Loucy (cell line): ENCODE measurements at regions not wholly inside any gene's neighbourhood (a gene's known extent, or its start where the extent isn't known, plus 50 kb on each side); places are given as distances from the start of the nearest gene placed in this dataset.

Experiments used
- H2AFZ ChIP-seq: fragments of 200-600 bp; sonication (generic); 2 replicates; pipeline ENCODE4 v1.6.0; 2016; ENCODE audit warnings: antibody characterized with exemption, mild to moderate bottlenecking, low read length, moderate library complexity
- H3F3A ChIP-seq: fragments of 200-600 bp; 2 replicates; pipeline ENCODE4 v1.6.0; 2016; ENCODE audit warnings: antibody characterized with exemption, low read depth, mild to moderate bottlenecking
- H3K27me3 ChIP-seq: fragments of 200-600 bp; sonication (generic); 2 replicates; pipeline ENCODE4 v1.6.1; 2014; ENCODE audit warnings: low read length, mild to moderate bottlenecking; ENCODE audit not compliant: insufficient read depth, poor library complexity, severe bottlenecking
- H3K36me3 ChIP-seq: fragments of 200-600 bp; sonication (generic); 2 replicates; pipeline ENCODE4 v1.6.1; 2016; ENCODE audit warnings: low read length; ENCODE audit not compliant: insufficient read depth
- H3K4me1 ChIP-seq: fragments of 200-600 bp; sonication (generic); 2 replicates; pipeline ENCODE4 v1.5.1; 2014; ENCODE audit warnings: low read length, mild to moderate bottlenecking; ENCODE audit not compliant: insufficient read depth, poor library complexity, severe bottlenecking
- H3K4me2 ChIP-seq: fragments of 200-600 bp; sonication (generic); 2 replicates; pipeline ENCODE4 v1.6.0; 2014; ENCODE audit warnings: antibody characterized with exemption, low read length, low read depth, mild to moderate bottlenecking; ENCODE audit not compliant: poor library complexity, severe bottlenecking
- H3K4me3 ChIP-seq: fragments of 200-600 bp; sonication (generic); 2 replicates; pipeline ENCODE4 v1.5.1; 2014; ENCODE audit warnings: low read length, mild to moderate bottlenecking, mixed read lengths; ENCODE audit not compliant: poor library complexity, severe bottlenecking
- H3K79me2 ChIP-seq: fragments of 200-600 bp; sonication (generic); 2 replicates; pipeline ENCODE4 v1.6.1; 2014; ENCODE audit warnings: low read length; ENCODE audit not compliant: insufficient read depth
- H3K9ac ChIP-seq: fragments of 200-600 bp; sonication (generic); 2 replicates; pipeline ENCODE4 v1.6.0; 2014; ENCODE audit warnings: mild to moderate bottlenecking, low read depth, low read length, moderate library complexity; ENCODE audit not compliant: poor library complexity, severe bottlenecking
- H3K9me2 ChIP-seq: fragments of 200-600 bp; sonication (generic); replicated peaks from 2 replicates; pipeline ENCODE4 v1.6.1; 2016; ENCODE audit warnings: low read depth, low read length, mixed read lengths
- H3K9me3 ChIP-seq: fragments of 200-600 bp; sonication (generic); 2 replicates; pipeline ENCODE4 v1.6.1; 2014; ENCODE audit warnings: mild to moderate bottlenecking, antibody characterized with exemption, low read length, low read depth; ENCODE audit not compliant: insufficient read depth
- H4K20me1 ChIP-seq: fragments of 200-600 bp; sonication (generic); 2 replicates; pipeline ENCODE4 v1.6.0; 2014; ENCODE audit warnings: antibody characterized with exemption, low read length, mild to moderate bottlenecking; ENCODE audit not compliant: insufficient read depth, poor library complexity, severe bottlenecking
- EZH2phosphoT487 ChIP-seq: fragments of 200-600 bp; IDR thresholded peaks from 2 replicates; pipeline ENCODE4 v1.6.1; 2018; ENCODE audit warnings: antibody characterized with exemption, mild to moderate bottlenecking, moderate library complexity, borderline replicate concordance
- TF ChIP-seq, protein P1 (sequence below): fragments of 200-600 bp; sonication (generic); conservative IDR thresholded peaks from 2 replicates; pipeline ENCODE4 v1.5.1; 2014; ENCODE audit warnings: mild to moderate bottlenecking, antibody characterized with exemption, low read length

DNA sequence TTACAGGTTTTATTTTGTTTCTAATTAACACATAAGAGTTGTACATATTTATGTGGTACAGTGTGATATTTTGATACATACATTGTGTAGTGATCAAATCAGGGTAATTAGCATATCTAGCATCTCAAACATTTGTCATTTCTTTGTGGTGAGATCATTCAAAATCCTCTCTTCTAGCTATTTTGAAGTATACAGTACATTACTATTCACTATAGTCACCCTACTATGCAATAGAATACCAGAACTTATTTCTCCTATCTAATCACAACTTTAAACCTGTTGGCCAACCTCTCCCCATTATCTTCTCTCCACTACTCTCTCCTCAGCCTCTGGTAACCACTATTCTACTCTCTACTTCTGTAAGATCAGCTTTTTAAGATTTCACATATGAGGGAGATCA lies 325.8 kb downstream of the CYP26B1 start:
- Histone ChIP-seq H3F3A (no peaks in the 10 kb centered on the region), H3K79me2 (no peaks in the 10 kb centered on the region), H3K4me3 (no peak overlapping the region), H4K20me1 (no peaks in the 10 kb centered on the region), H2AFZ (no peak overlapping the region), H3K9me2 (no peaks in the 10 kb centered on the region), H3K9ac (no peak overlapping the region), H3K9me3 (no peaks in the 10 kb centered on the region), H3K4me1 (no peaks in the 10 kb centered on the region), H3K36me3 (no peaks in the 10 kb centered on the region), H3K4me2 (no peak overlapping the region), H3K27me3 (no peaks in the 10 kb centered on the region)
- no peak for TF ChIP-seq EZH2phosphoT487
- TF ChIP-seq, protein P1, sequence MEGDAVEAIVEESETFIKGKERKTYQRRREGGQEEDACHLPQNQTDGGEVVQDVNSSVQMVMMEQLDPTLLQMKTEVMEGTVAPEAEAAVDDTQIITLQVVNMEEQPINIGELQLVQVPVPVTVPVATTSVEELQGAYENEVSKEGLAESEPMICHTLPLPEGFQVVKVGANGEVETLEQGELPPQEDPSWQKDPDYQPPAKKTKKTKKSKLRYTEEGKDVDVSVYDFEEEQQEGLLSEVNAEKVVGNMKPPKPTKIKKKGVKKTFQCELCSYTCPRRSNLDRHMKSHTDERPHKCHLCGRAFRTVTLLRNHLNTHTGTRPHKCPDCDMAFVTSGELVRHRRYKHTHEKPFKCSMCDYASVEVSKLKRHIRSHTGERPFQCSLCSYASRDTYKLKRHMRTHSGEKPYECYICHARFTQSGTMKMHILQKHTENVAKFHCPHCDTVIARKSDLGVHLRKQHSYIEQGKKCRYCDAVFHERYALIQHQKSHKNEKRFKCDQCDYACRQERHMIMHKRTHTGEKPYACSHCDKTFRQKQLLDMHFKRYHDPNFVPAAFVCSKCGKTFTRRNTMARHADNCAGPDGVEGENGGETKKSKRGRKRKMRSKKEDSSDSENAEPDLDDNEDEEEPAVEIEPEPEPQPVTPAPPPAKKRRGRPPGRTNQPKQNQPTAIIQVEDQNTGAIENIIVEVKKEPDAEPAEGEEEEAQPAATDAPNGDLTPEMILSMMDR = no peak

DNA sequence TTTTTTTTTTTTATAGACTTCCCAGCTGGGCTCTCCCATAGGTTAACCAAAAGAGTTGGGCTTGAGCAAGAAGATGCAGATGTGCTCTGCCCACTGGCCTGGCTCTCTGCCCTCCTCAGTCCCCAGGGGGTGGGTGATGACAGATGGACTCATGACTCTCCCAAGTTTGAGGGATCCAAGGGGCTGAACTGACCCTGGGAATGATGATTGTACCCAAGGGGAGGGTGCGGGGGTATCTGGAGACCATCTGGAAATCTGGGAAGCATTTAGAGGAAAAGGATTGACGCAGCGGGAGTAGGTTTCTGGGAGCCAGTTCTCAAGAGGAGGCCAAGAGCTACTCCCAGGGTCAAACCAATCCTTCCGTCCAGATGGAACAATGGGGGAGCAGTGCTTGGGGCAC lies 330.8 kb downstream of the CYP26B1 start:
- H3K4me1 ChIP-seq = no peaks in the 10 kb centered on the region
- H3K9me3 ChIP-seq = no peaks in the 10 kb centered on the region
- H3K9me2 ChIP-seq = no peaks in the 10 kb centered on the region
- no peak overlapping the region for H3K4me2 ChIP-seq
- H3K4me3 ChIP-seq = no peak overlapping the region
- no peak for TF ChIP-seq EZH2phosphoT487
- H3K9ac ChIP-seq = no peak overlapping the region
- no peak overlapping the region for H2AFZ ChIP-seq
- no peaks in the 10 kb centered on the region for H3K27me3 ChIP-seq
- H4K20me1 ChIP-seq = no peaks in the 10 kb centered on the region
- no peaks in the 10 kb centered on the region for H3F3A ChIP-seq
- H3K79me2 ChIP-seq = no peaks in the 10 kb centered on the region
- no peaks in the 10 kb centered on the region for H3K36me3 ChIP-seq

GRCh38 chr2:71815701-71816474 lies 331.8 kb downstream of the CYP26B1 start:
- Histone ChIP-seq H3F3A (no peaks in the 10 kb centered on the region), H4K20me1 (no peaks in the 10 kb centered on the region), H2AFZ (no peak overlapping the region), H3K9me3 (no peaks in the 10 kb centered on the region), H3K9me2 (no peaks in the 10 kb centered on the region), H3K4me3 (no peak overlapping the region), H3K79me2 (no peaks in the 10 kb centered on the region), H3K9ac (no peak overlapping the region), H3K27me3 (no peaks in the 10 kb centered on the region), H3K4me1 (no peaks in the 10 kb centered on the region), H3K36me3 (no peaks in the 10 kb centered on the region), H3K4me2 (no peak overlapping the region)
- no peak for TF ChIP-seq EZH2phosphoT487
- TF ChIP-seq, protein P1 = no peak

DNA sequence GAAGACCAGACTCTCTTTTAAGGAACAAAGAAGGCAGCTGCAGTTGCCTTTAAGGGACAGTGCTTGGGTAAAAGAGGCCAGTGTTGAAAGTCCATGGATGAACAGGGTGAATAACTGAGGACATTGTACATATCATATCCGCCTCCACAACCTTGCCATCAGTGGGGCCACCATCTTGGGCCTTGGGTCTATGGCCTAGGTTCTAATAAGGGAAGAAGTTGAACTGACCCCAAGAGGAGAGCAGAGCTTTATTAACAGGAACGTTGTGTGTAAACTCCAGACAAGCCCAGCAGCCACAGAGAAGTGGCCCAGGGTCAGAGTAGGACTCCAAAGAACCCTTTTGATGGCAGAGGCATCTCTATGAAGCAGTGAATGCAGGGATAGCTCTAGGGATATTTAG lies 332.8 kb downstream of the CYP26B1 start:
- H3K4me3 ChIP-seq = no peak overlapping the region
- H3K9me2 ChIP-seq = no peaks in the 10 kb centered on the region
- no peaks in the 10 kb centered on the region for H3F3A ChIP-seq
- H3K27me3 ChIP-seq = no peaks in the 10 kb centered on the region
- no peaks in the 10 kb centered on the region for H3K79me2 ChIP-seq
- TF ChIP-seq EZH2phosphoT487 = no peak
- TF ChIP-seq, protein P1 = no peak
- H3K4me2 ChIP-seq = no peak overlapping the region
- no peaks in the 10 kb centered on the region for H3K4me1 ChIP-seq
- no peak overlapping the region for H2AFZ ChIP-seq
- H3K36me3 ChIP-seq = no peaks in the 10 kb centered on the region
- no peaks in the 10 kb centered on the region for H4K20me1 ChIP-seq
- no peaks in the 10 kb centered on the region for H3K9me3 ChIP-seq
- H3K9ac ChIP-seq = no peak overlapping the region
